ENCODE measurements at regions not wholly inside any gene's neighbourhood (a gene's known extent, or its start where the extent isn't known, plus 50 kb on each side); places are given as distances from the start of the nearest gene placed in this dataset.

- DNase-seq (ENCODE audit: low read depth in 3 of 3), result no peak
Measured at GRCh38 chr1:30406996-30407864, 316.2 kb downstream of the MATN1 start.

GRCh38 chr1:30405631-30406212 lies 317.7 kb downstream of the MATN1 start:
- no peak for DNase-seq (ENCODE audit: low read depth in 3 of 3)

- DNase-seq (ENCODE audit: low read depth in 3 of 3), result no peak
Measured at GRCh38 chr1:30405081-30405480, 318.3 kb downstream of the MATN1 start.

- DNase-seq (ENCODE audit: low read depth in 3 of 3), result no peak
Measured at GRCh38 chr1:30404341-30404740, 319.0 kb downstream of the MATN1 start.

GRCh38 chr1:30403726-30404125 lies 319.7 kb downstream of the MATN1 start:
- DNase-seq (ENCODE audit: low read depth in 3 of 3), result no peak

- DNase-seq (ENCODE audit: low read depth in 3 of 3), result no peak
Measured at GRCh38 chr1:30403061-30403645, 320.2 kb downstream of the MATN1 start.

- no peak for DNase-seq (ENCODE audit: low read depth in 3 of 3)
Measured at GRCh38 chr1:30402031-30402430, 321.4 kb downstream of the MATN1 start.

- DNase-seq (ENCODE audit: low read depth in 3 of 3), result no peak
Measured at GRCh38 chr1:30400507-30400906, 322.9 kb downstream of the MATN1 start.

GRCh38 chr1:30399026-30399425 lies 324.4 kb downstream of the MATN1 start:
- DNase-seq (ENCODE audit: low read depth in 3 of 3), result no peak

- DNase-seq (ENCODE audit: low read depth in 3 of 3), result no peak
Measured at GRCh38 chr1:30397576-30397975, 325.8 kb downstream of the MATN1 start.

- no peak for DNase-seq (ENCODE audit: low read depth in 3 of 3)
Measured at GRCh38 chr1:30395631-30396030, 327.8 kb downstream of the MATN1 start.

- DNase-seq (ENCODE audit: low read depth in 3 of 3), result no peak
Measured at GRCh38 chr1:30388386-30388785, 335.0 kb downstream of the MATN1 start.

GRCh38 chr1:30386156-30386926 lies 337.0 kb downstream of the MATN1 start:
- DNase-seq (ENCODE audit: low read depth in 3 of 3), result no peak

- DNase-seq (ENCODE audit: low read depth in 3 of 3), result no peak
Measured at GRCh38 chr1:30385246-30385995, 338.0 kb downstream of the MATN1 start.

- no peak for DNase-seq (ENCODE audit: low read depth in 3 of 3)
Measured at GRCh38 chr1:30384286-30385245, 338.8 kb downstream of the MATN1 start.

- DNase-seq (ENCODE audit: low read depth in 3 of 3), result no peak
Measured at GRCh38 chr1:30383221-30383711, 340.1 kb downstream of the MATN1 start.

- DNase-seq (ENCODE audit: low read depth in 3 of 3), result no peak
Measured at GRCh38 chr1:30382496-30382895, 340.9 kb downstream of the MATN1 start.

- no peak for DNase-seq (ENCODE audit: low read depth in 3 of 3)
Measured at GRCh38 chr1:30381671-30382365, 341.6 kb downstream of the MATN1 start.

- DNase-seq (ENCODE audit: low read depth in 3 of 3), result no peak
Measured at GRCh38 chr1:30381266-30381665, 342.1 kb downstream of the MATN1 start.

- no peak for DNase-seq (ENCODE audit: low read depth in 3 of 3)
Measured at GRCh38 chr1:30380625-30380984, 342.8 kb downstream of the MATN1 start.

Data from stimulated activated CD4-positive, alpha-beta T cell treated with anti-CD3 and anti-CD28 coated beads, TNF-alpha, amount 100 ng/mL, for 48 hours (primary cell).